Loucy (cell line): ENCODE measurements at regions not wholly inside any gene's neighbourhood (a gene's known extent, or its start where the extent isn't known, plus 50 kb on each side); places are given as distances from the start of the nearest gene placed in this dataset.

Experiments used
- CTCF ChIP-seq: fragments of 200-600 bp; sonication (generic); conservative IDR thresholded peaks from 2 replicates; pipeline ENCODE4 v1.5.1; 2014; ENCODE audit warnings: mild to moderate bottlenecking, antibody characterized with exemption, low read length
- EZH2phosphoT487 ChIP-seq: fragments of 200-600 bp; IDR thresholded peaks from 2 replicates; pipeline ENCODE4 v1.6.1; 2018; ENCODE audit warnings: antibody characterized with exemption, mild to moderate bottlenecking, moderate library complexity, borderline replicate concordance

GRCh38 chr2:40797120-40797519, 345.2 kb upstream of the SLC8A1 start:
- TF ChIP-seq CTCF (no peak), EZH2phosphoT487 (no peak)
